T-helper 17 cell (primary cell): ENCODE measurements at regions not wholly inside any gene's neighbourhood (a gene's known extent, or its start where the extent isn't known, plus 50 kb on each side); places are given as distances from the start of the nearest gene placed in this dataset.

Experiments
- ATAC-seq: fragments of 150-1000 bp; cut with Tn5 transposase; 2 replicates; pipeline ENCODE4 v1.10.0; 2021; ENCODE audit warnings: mild to moderate bottlenecking, moderate library complexity
- DNase-seq, 3 donors: peaks; one replicate each; pipeline versions ENCODE4 v3.0.0 to v3.0.0-alpha.2; 2020 to 2021
- H3K9me3 ChIP-seq: one replicate; pipeline ENCODE4 v1.7.0; 2013; ENCODE audit warnings: low read length, mild to moderate bottlenecking; ENCODE audit not compliant: control insufficient read depth, poor library complexity, severe bottlenecking
- H3K27ac Mint-ChIP-seq: one replicate; pipeline ENCODE4 v1.8.0; 2022; ENCODE audit warnings: mild to moderate bottlenecking, moderate library complexity, mixed read lengths
- H3K27me3 Mint-ChIP-seq: one replicate; pipeline ENCODE4 v1.8.0; 2022; ENCODE audit warnings: mixed read lengths
- H3K36me3 Mint-ChIP-seq: one replicate; pipeline ENCODE4 v1.8.0; 2022; ENCODE audit warnings: low read depth, mixed read lengths
- H3K4me1 Mint-ChIP-seq: one replicate; pipeline ENCODE4 v1.8.0; 2022; ENCODE audit warnings: mild to moderate bottlenecking, mixed read lengths
- H3K4me3 Mint-ChIP-seq: one replicate; pipeline ENCODE4 v1.8.0; 2022; ENCODE audit warnings: mild to moderate bottlenecking, moderate library complexity, mixed read lengths

GRCh38 chr9:99555792-99556191 is 265.9 kb upstream of the NR4A3 start:
- H3K4me3 Mint-ChIP-seq = no peak overlapping the region
- ATAC-seq = no peak
- peaks cover 3% of the 10 kb centered on the region for H3K36me3 Mint-ChIP-seq
- H3K27me3 Mint-ChIP-seq = no peaks in the 10 kb centered on the region
- DNase-seq = no peak
- no peaks in the 10 kb centered on the region for H3K4me1 Mint-ChIP-seq
- no peak overlapping the region for H3K27ac Mint-ChIP-seq
- H3K9me3 ChIP-seq = no peaks in the 10 kb centered on the region

- no peaks in the 10 kb centered on the region for H3K9me3 ChIP-seq
- Mint-ChIP-seq H3K36me3 (peaks cover 3% of the 10 kb centered on the region), H3K4me3 (no peak overlapping the region), H3K27me3 (no peaks in the 10 kb centered on the region), H3K4me1 (no peaks in the 10 kb centered on the region), H3K27ac (no peak overlapping the region)
- no peak for ATAC-seq
- DNase-seq = no peak
Observed at GRCh38 chr9:99556998-99557397, 264.7 kb upstream of the NR4A3 start.

- no peak for DNase-seq
- H3K4me3 Mint-ChIP-seq = no peak overlapping the region
- no peaks in the 10 kb centered on the region for H3K4me1 Mint-ChIP-seq
- no peaks in the 10 kb centered on the region for H3K9me3 ChIP-seq
- H3K36me3 Mint-ChIP-seq = peaks cover 3% of the 10 kb centered on the region
- H3K27ac Mint-ChIP-seq = no peak overlapping the region
- ATAC-seq = no peak
- peaks cover 1% of the 10 kb centered on the region for H3K27me3 Mint-ChIP-seq
Observed at GRCh38 chr9:99557816-99558215, 263.9 kb upstream of the NR4A3 start.

GRCh38 chr9:99559776-99560175 is 261.9 kb upstream of the NR4A3 start:
- no peaks in the 10 kb centered on the region for H3K9me3 ChIP-seq
- DNase-seq (no peak), ATAC-seq (no peak)
- H3K27me3 Mint-ChIP-seq = peaks cover 8% of the 10 kb centered on the region
- no peaks in the 10 kb centered on the region for H3K4me1 Mint-ChIP-seq
- no peak overlapping the region for H3K27ac Mint-ChIP-seq
- peaks cover 2% of the 10 kb centered on the region for H3K36me3 Mint-ChIP-seq
- H3K4me3 Mint-ChIP-seq = no peak overlapping the region

GRCh38 chr9:99560561-99560960 is 261.1 kb upstream of the NR4A3 start:
- H3K4me3 Mint-ChIP-seq = no peak overlapping the region
- H3K27me3 Mint-ChIP-seq = peaks cover 8% of the 10 kb centered on the region
- DNase-seq (no peak), ATAC-seq (no peak)
- H3K9me3 ChIP-seq = no peaks in the 10 kb centered on the region
- H3K27ac Mint-ChIP-seq = no peak overlapping the region
- H3K4me1 Mint-ChIP-seq = no peaks in the 10 kb centered on the region
- H3K36me3 Mint-ChIP-seq = peaks cover 2% of the 10 kb centered on the region

- Mint-ChIP-seq H3K27ac (no peak overlapping the region), H3K4me1 (no peaks in the 10 kb centered on the region), H3K36me3 (peaks cover 2% of the 10 kb centered on the region), H3K4me3 (no peak overlapping the region), H3K27me3 (peaks cover 15% of the 10 kb centered on the region)
- DNase-seq = no peak
- H3K9me3 ChIP-seq = no peaks in the 10 kb centered on the region
- ATAC-seq = no peak
Observed at GRCh38 chr9:99561509-99561917, 260.2 kb upstream of the NR4A3 start.

- Mint-ChIP-seq H3K27ac (no peak overlapping the region), H3K4me3 (no peak overlapping the region), H3K36me3 (peaks cover 2% of the 10 kb centered on the region), H3K27me3 (peaks cover 17% of the 10 kb centered on the region), H3K4me1 (no peaks in the 10 kb centered on the region)
- H3K9me3 ChIP-seq = no peaks in the 10 kb centered on the region
- ATAC-seq (no peak), DNase-seq (no peak)
Observed at GRCh38 chr9:99561961-99562565, 259.6 kb upstream of the NR4A3 start.

- H3K4me3 Mint-ChIP-seq = no peak overlapping the region
- peaks cover 24% of the 10 kb centered on the region for H3K27me3 Mint-ChIP-seq
- H3K36me3 Mint-ChIP-seq = peaks cover 2% of the 10 kb centered on the region
- H3K4me1 Mint-ChIP-seq = no peaks in the 10 kb centered on the region
- no peaks in the 10 kb centered on the region for H3K9me3 ChIP-seq
- no peak overlapping the region for H3K27ac Mint-ChIP-seq
- ATAC-seq (no peak), DNase-seq (no peak)
Observed at GRCh38 chr9:99563364-99563763, 258.3 kb upstream of the NR4A3 start.

- no peaks in the 10 kb centered on the region for H3K9me3 ChIP-seq
- Mint-ChIP-seq H3K27ac (no peak overlapping the region), H3K36me3 (peaks cover 2% of the 10 kb centered on the region), H3K4me1 (no peaks in the 10 kb centered on the region), H3K4me3 (no peak overlapping the region), H3K27me3 (peaks cover 29% of the 10 kb centered on the region)
- ATAC-seq (no peak), DNase-seq (no peak)
Observed at GRCh38 chr9:99565203-99565602, 256.5 kb upstream of the NR4A3 start.

GRCh38 chr9:99567436-99567835 is 254.2 kb upstream of the NR4A3 start:
- H3K9me3 ChIP-seq = no peaks in the 10 kb centered on the region
- H3K4me3 Mint-ChIP-seq = no peak overlapping the region
- peaks cover 2% of the 10 kb centered on the region for H3K36me3 Mint-ChIP-seq
- no peak for DNase-seq
- peaks cover 29% of the 10 kb centered on the region for H3K27me3 Mint-ChIP-seq
- no peak for ATAC-seq
- no peaks in the 10 kb centered on the region for H3K4me1 Mint-ChIP-seq
- no peak overlapping the region for H3K27ac Mint-ChIP-seq

GRCh38 chr9:99569840-99570239 is 251.8 kb upstream of the NR4A3 start:
- Mint-ChIP-seq H3K4me3 (no peak overlapping the region), H3K27ac (no peak overlapping the region), H3K36me3 (no peaks in the 10 kb centered on the region), H3K27me3 (peaks cover 21% of the 10 kb centered on the region), H3K4me1 (no peaks in the 10 kb centered on the region)
- peaks cover 2% of the 10 kb centered on the region for H3K9me3 ChIP-seq
- ATAC-seq = no peak
- DNase-seq = no peak

- no peaks in the 10 kb centered on the region for H3K36me3 Mint-ChIP-seq
- no peak overlapping the region for H3K27ac Mint-ChIP-seq
- peaks cover 7% of the 10 kb centered on the region for H3K27me3 Mint-ChIP-seq
- H3K9me3 ChIP-seq = peaks cover 2% of the 10 kb centered on the region
- DNase-seq (no peak), ATAC-seq (no peak)
- H3K4me3 Mint-ChIP-seq = no peak overlapping the region
- H3K4me1 Mint-ChIP-seq = no peaks in the 10 kb centered on the region
Observed at GRCh38 chr9:99572567-99572966, 249.1 kb upstream of the NR4A3 start.

- H3K4me3 Mint-ChIP-seq = no peak overlapping the region
- no peak for DNase-seq
Observed at GRCh38 chr9:99573085-99573484, 248.6 kb upstream of the NR4A3 start.

GRCh38 chr9:99573886-99574285 is 247.8 kb upstream of the NR4A3 start:
- ATAC-seq (no peak), DNase-seq (no peak)
- no peak overlapping the region for H3K4me3 Mint-ChIP-seq
- H3K9me3 ChIP-seq = peaks cover 2% of the 10 kb centered on the region
- peaks cover 5% of the 10 kb centered on the region for H3K27me3 Mint-ChIP-seq
- no peaks in the 10 kb centered on the region for H3K4me1 Mint-ChIP-seq
- H3K27ac Mint-ChIP-seq = no peak overlapping the region
- no peaks in the 10 kb centered on the region for H3K36me3 Mint-ChIP-seq

More at GRCh38 chr9:99573085-99573484, 248.6 kb upstream of the NR4A3 start:
- peaks cover 2% of the 10 kb centered on the region for H3K9me3 ChIP-seq
- Mint-ChIP-seq H3K36me3 (no peaks in the 10 kb centered on the region), H3K4me1 (no peaks in the 10 kb centered on the region), H3K27ac (no peak overlapping the region), H3K27me3 (peaks cover 5% of the 10 kb centered on the region)
- no peak for ATAC-seq
